ENCODE measurements at regions not wholly inside any gene's neighbourhood (a gene's known extent, or its start where the extent isn't known, plus 50 kb on each side); places are given as distances from the start of the nearest gene placed in this dataset.

GRCh38 chr5:61662670-61663069 is 330.6 kb downstream of the ZSWIM6 start:
- TF ChIP-seq GATA2 (IDR thresholded peaks at IDR 0.05; ENCODE audit: low read depth, low read length) (no peak), GATA3 (IDR thresholded peaks at IDR 0.05; ENCODE audit: low read depth, low read length) (no peak)
